ENCODE measurements at regions not wholly inside any gene's neighbourhood (a gene's known extent, or its start where the extent isn't known, plus 50 kb on each side); places are given as distances from the start of the nearest gene placed in this dataset.
A peak's percentile ranks its signal among the peaks of the same experiment; 100 is the strongest.

- Histone ChIP-seq H3K4me3 (no peak overlapping the region), H3K4me1 (no peaks in the 10 kb centered on the region), H3K27me3 (no peaks in the 10 kb centered on the region), H3K36me3 (no peaks in the 10 kb centered on the region), H3K9me3 (peaks cover 0 to 15% (median 4%) of the 10 kb centered on the region in 4 donors), H3K27ac (no peak overlapping the region)
- no peak for DNase-seq
- TF ChIP-seq EP300 (IDR thresholded peaks at IDR 0.05) (no peak), POLR2A (IDR thresholded peaks at IDR 0.05) (no peak), POLR2AphosphoS5 (IDR thresholded peaks at IDR 0.05) (no peak), CTCF (IDR thresholded peaks at IDR 0.05) (no peak)
- WGBS, 5 donors, result 85 to 94% (median 88%) methylated on average over 4 of the region's 4 CpGs
- intact Hi-C loops (cut with DNase I; ENCODE audit: low total_unique reads), result no loop called here
Measured at GRCh38 chr4:31923634-31924033, 1203.5 kb downstream of the PCDH7 start.

GRCh38 chr4:31929676-31930345, 1209.6 kb downstream of the PCDH7 start:
- no peaks in the 10 kb centered on the region for H3K36me3 ChIP-seq
- WGBS, 5 donors, result 51 to 65% (median 59%) methylated on average over 1 of the region's 1 CpG
- H3K27ac ChIP-seq, result no peak overlapping the region
- TF ChIP-seq POLR2A (IDR thresholded peaks at IDR 0.05), result no peak
- TF ChIP-seq CTCF (IDR thresholded peaks at IDR 0.05), result no peak
- no peak for TF ChIP-seq POLR2AphosphoS5 (IDR thresholded peaks at IDR 0.05)
- TF ChIP-seq EP300 (IDR thresholded peaks at IDR 0.05), result no peak
- peak in 1 of 2 donors; percentile 12 for DNase-seq
- H3K4me3 ChIP-seq, result no peak overlapping the region
- no peaks in the 10 kb centered on the region for H3K27me3 ChIP-seq
- peaks cover 0 to 11% (median 5%) of the 10 kb centered on the region in 4 donors for H3K9me3 ChIP-seq
- no peaks in the 10 kb centered on the region for H3K4me1 ChIP-seq
- intact Hi-C loops (cut with DNase I; ENCODE audit: low total_unique reads), result no loop called here

- H3K4me3 ChIP-seq, result no peak overlapping the region
- no peak overlapping the region for H3K27ac ChIP-seq
- no peaks in the 10 kb centered on the region for H3K4me1 ChIP-seq
- H3K9me3 ChIP-seq, result no peaks in the 10 kb centered on the region
- no peaks in the 10 kb centered on the region for H3K27me3 ChIP-seq
- H3K36me3 ChIP-seq, result no peaks in the 10 kb centered on the region
- WGBS, 5 donors, result 0 to 57% (median 26%) methylated on average over 1 to 3 of the region's 3 CpGs
- DNase-seq, result no peak
- TF ChIP-seq EP300 (IDR thresholded peaks at IDR 0.05), result no peak
- no peak for TF ChIP-seq POLR2AphosphoS5 (IDR thresholded peaks at IDR 0.05)
- no peak for TF ChIP-seq CTCF (IDR thresholded peaks at IDR 0.05)
- intact Hi-C loops (cut with DNase I; ENCODE audit: low total_unique reads), result no loop called here
Measured at GRCh38 chr4:31946456-31946855, 1226.3 kb downstream of the PCDH7 start.

GRCh38 chr4:31947101-31947500, 1226.9 kb downstream of the PCDH7 start:
- no peaks in the 10 kb centered on the region for H3K36me3 ChIP-seq
- H3K9me3 ChIP-seq, result no peaks in the 10 kb centered on the region
- no peak for DNase-seq
- 43 to 92% (median 58%) methylated on average over 1 of the region's 1 CpG for WGBS, 5 donors
- H3K27me3 ChIP-seq, result no peaks in the 10 kb centered on the region
- no peak for TF ChIP-seq EP300 (IDR thresholded peaks at IDR 0.05)
- TF ChIP-seq POLR2AphosphoS5 (IDR thresholded peaks at IDR 0.05), result no peak
- no peak for TF ChIP-seq CTCF (IDR thresholded peaks at IDR 0.05)
- TF ChIP-seq POLR2A (IDR thresholded peaks at IDR 0.05), result no peak
- no peak overlapping the region for H3K4me3 ChIP-seq
- H3K27ac ChIP-seq, result no peak overlapping the region
- intact Hi-C loops (cut with DNase I; ENCODE audit: low total_unique reads), result no loop called here
- H3K4me1 ChIP-seq, result no peaks in the 10 kb centered on the region

All from stomach (tissue), 8 donors.